Suprapubic skin (tissue), 4 donors: ENCODE measurements at regions not wholly inside any gene's neighbourhood (a gene's known extent, or its start where the extent isn't known, plus 50 kb on each side); places are given as distances from the start of the nearest gene placed in this dataset.

ENCODE experiments used
- POLR2A ChIP-seq, 2 donors: fragments of 450-650 bp; IDR thresholded peaks; one replicate each; pipeline ENCODE4 v1.6.1; 2017; ENCODE audit warnings: antibody characterized with exemption in 2 of 2, mild to moderate bottlenecking in 2 of 2, moderate library complexity in 2 of 2
- POLR2AphosphoS5 ChIP-seq, 3 donors: sonication (generic); formaldehyde crosslinking; IDR thresholded peaks; one replicate each; pipeline ENCODE4 v1.6.1; 2017; ENCODE audit warnings: antibody characterized with exemption in 3 of 3
- TF ChIP-seq, protein P1 (sequence below), 2 donors: fragments of 200-600 bp in 1 of 2; fragments of 450-650 bp in 1 of 2; sonication (generic) in 1 of 2; IDR thresholded peaks; one replicate each; pipeline ENCODE4 v1.5.1; 2016 to 2019; ENCODE audit warnings: antibody characterized with exemption in 2 of 2, mild to moderate bottlenecking in 1 of 2, moderate library complexity in 1 of 2

DNA sequence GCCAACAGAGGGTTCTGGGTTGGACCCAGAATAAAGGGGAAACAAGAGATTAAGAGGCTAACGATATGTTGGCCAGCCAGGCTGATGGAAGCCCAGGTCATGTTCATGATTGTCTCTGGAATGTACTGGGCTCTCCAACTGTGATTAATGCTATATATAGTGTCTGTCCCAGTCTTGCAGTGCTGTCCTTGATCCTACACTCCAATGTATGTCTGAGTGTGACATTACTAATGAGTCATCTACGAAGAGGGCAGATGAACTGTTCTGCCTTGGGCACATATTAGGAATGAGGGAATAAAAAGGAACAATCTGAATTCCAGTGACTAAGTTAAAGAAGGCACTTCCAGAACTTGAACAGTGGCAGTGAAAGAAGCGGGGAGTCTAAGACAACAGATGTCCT is 142.1 kb downstream of the PDGFRA start:
- TF ChIP-seq, protein P1, sequence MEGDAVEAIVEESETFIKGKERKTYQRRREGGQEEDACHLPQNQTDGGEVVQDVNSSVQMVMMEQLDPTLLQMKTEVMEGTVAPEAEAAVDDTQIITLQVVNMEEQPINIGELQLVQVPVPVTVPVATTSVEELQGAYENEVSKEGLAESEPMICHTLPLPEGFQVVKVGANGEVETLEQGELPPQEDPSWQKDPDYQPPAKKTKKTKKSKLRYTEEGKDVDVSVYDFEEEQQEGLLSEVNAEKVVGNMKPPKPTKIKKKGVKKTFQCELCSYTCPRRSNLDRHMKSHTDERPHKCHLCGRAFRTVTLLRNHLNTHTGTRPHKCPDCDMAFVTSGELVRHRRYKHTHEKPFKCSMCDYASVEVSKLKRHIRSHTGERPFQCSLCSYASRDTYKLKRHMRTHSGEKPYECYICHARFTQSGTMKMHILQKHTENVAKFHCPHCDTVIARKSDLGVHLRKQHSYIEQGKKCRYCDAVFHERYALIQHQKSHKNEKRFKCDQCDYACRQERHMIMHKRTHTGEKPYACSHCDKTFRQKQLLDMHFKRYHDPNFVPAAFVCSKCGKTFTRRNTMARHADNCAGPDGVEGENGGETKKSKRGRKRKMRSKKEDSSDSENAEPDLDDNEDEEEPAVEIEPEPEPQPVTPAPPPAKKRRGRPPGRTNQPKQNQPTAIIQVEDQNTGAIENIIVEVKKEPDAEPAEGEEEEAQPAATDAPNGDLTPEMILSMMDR (IDR thresholded peaks at IDR 0.05): no peak
- TF ChIP-seq POLR2A (IDR thresholded peaks at IDR 0.05) (no peak), POLR2AphosphoS5 (IDR thresholded peaks at IDR 0.05) (no peak)
